B cell (primary cell): ENCODE measurements at regions not wholly inside any gene's neighbourhood (a gene's known extent, or its start where the extent isn't known, plus 50 kb on each side); places are given as distances from the start of the nearest gene placed in this dataset.

Experiments
- ATAC-seq: fragments of 200-7000 bp; cut with Tn5 transposase; one replicate; pipeline ENCODE4 v1.10.0; 2021; ENCODE audit warnings: low read depth, mild to moderate bottlenecking, moderate number of reproducible peaks, moderate library complexity
- CTCF ChIA-PET: fragments of 350-600 bp; sonication (Branson Sonifier 250); formaldehyde crosslinking; loops from one replicate; lab custom pipeline; 2021; ENCODE audit warnings: antibody characterized with exemption, inconsistent platforms; lab: Charles Lee
- POLR2A ChIA-PET: fragments of 350-600 bp; sonication (Branson Sonifier 250); formaldehyde crosslinking; loops from one replicate; lab custom pipeline; 2021; ENCODE audit warnings: antibody characterized with exemption; lab: Charles Lee
- DNase-seq: peaks from one replicate; pipeline ENCODE4 v3.0.0; 2013
- H2AFZ ChIP-seq: 2 replicates; pipeline ENCODE4 v1.6.1; 2012; ENCODE audit warnings: mild to moderate bottlenecking, low read depth, low read length; ENCODE audit not compliant: insufficient read depth, poor library complexity, severe bottlenecking
- H3K27ac ChIP-seq, 2 donors: 1 replicate in 1 of 2; 2 replicates in 1 of 2; pipeline ENCODE4 v1.5.1; 2012 to 2013; ENCODE audit warnings: low read length in 2 of 2, mild to moderate bottlenecking in 2 of 2, moderate library complexity in 1 of 2
- H3K27me3 ChIP-seq, 4 experiments: fragments of 200-600 bp in 1 of 4; sonication (generic) in 1 of 4; replicated peaks in 1 of 4; 1 replicate in 2 of 4; 2 replicates in 2 of 4; pipeline versions ENCODE4 v1.6.1 to v1.7.0; 2013 to 2016; ENCODE audit warnings: low read length in 3 of 4, mild to moderate bottlenecking in 2 of 4, mixed read lengths in 1 of 4, moderate library complexity in 1 of 4; ENCODE audit not compliant: insufficient read depth in 4 of 4, control insufficient read depth in 3 of 4; ENCODE audit errors: control extremely low read depth in 1 of 4
- H3K36me3 ChIP-seq, 2 experiments: replicated peaks in 1 of 2; 1 replicate in 1 of 2; 2 replicates in 1 of 2; pipeline versions ENCODE4 v1.6.1 to v1.7.1; 2013; ENCODE audit warnings: low read length in 1 of 2; ENCODE audit not compliant: insufficient read depth in 2 of 2, control insufficient read depth in 1 of 2; ENCODE audit errors: control extremely low read depth in 1 of 2, extremely low read depth in 1 of 2
- H3K4me1 ChIP-seq, 2 donors: fragments of 200-600 bp in 1 of 2; sonication (generic) in 1 of 2; 1 replicate in 1 of 2; 2 replicates in 1 of 2; pipeline versions ENCODE4 v1.5.1 to v1.6.1; 2013 to 2017; ENCODE audit warnings: low read length in 2 of 2; ENCODE audit not compliant: control insufficient read depth in 2 of 2, insufficient read depth in 2 of 2
- H3K4me2 ChIP-seq: replicated peaks from 2 replicates; pipeline ENCODE3; 2012; ENCODE audit warnings: mild to moderate bottlenecking, low read depth, low read length; ENCODE audit not compliant: poor library complexity, severe bottlenecking
- H3K4me3 ChIP-seq, 5 experiments: fragments of 200-600 bp in 1 of 5; sonication (generic) in 1 of 5; 1 replicate in 3 of 5; 2 replicates in 2 of 5; pipeline versions ENCODE4 v1.5.1 to v1.7.0; 2011 to 2016; ENCODE audit warnings: low read length in 4 of 5, mild to moderate bottlenecking in 4 of 5, low read depth in 2 of 5, control low read depth in 1 of 5, moderate library complexity in 1 of 5; ENCODE audit not compliant: insufficient read depth in 1 of 5; ENCODE audit errors: control extremely low read depth in 1 of 5, extremely low read depth in 1 of 5
- H3K79me2 ChIP-seq: fragments of 200-600 bp; sonication (generic); one replicate; pipeline ENCODE4 v1.6.0; 2016; ENCODE audit warnings: low read length; ENCODE audit not compliant: control insufficient read depth, insufficient read depth
- H3K9ac ChIP-seq: fragments of 200-600 bp; sonication (generic); 2 replicates; pipeline ENCODE4 v1.6.1; 2017; ENCODE audit warnings: mild to moderate bottlenecking, low read length, moderate library complexity
- H3K9me3 ChIP-seq, 3 donors: one replicate each; pipeline versions ENCODE4 v1.6.1 to v1.7.1; 2013; ENCODE audit warnings: low read length in 2 of 3; ENCODE audit not compliant: control insufficient read depth in 2 of 3, insufficient read depth in 1 of 3; ENCODE audit errors: control extremely low read depth in 1 of 3
- H4K20me1 ChIP-seq: 2 replicates; pipeline ENCODE4 v1.6.0; 2012; ENCODE audit warnings: mild to moderate bottlenecking, low read length; ENCODE audit not compliant: insufficient read depth, control insufficient read depth, poor library complexity, severe bottlenecking
- H3K27ac Mint-ChIP-seq: one replicate; pipeline ENCODE4 v1.8.0; 2021; ENCODE audit warnings: mixed read lengths
- H3K27me3 Mint-ChIP-seq: one replicate; pipeline ENCODE4 v1.8.0; 2021; ENCODE audit warnings: mixed read lengths
- H3K4me1 Mint-ChIP-seq: one replicate; pipeline ENCODE4 v1.8.0; 2021; ENCODE audit warnings: mixed read lengths
- H3K4me3 Mint-ChIP-seq: one replicate; pipeline ENCODE4 v1.8.0; 2021; ENCODE audit warnings: mixed read lengths
- H3K9me3 Mint-ChIP-seq: one replicate; pipeline ENCODE4 v1.8.0; 2022; ENCODE audit warnings: mixed read lengths; ENCODE audit not compliant: insufficient read depth
- EZH2 ChIP-seq: IDR thresholded peaks from 2 replicates; pipeline ENCODE4 v1.6.1; 2012; ENCODE audit warnings: borderline replicate concordance, low read depth, mild to moderate bottlenecking, moderate library complexity, low read length; ENCODE audit not compliant: insufficient read depth, poor library complexity, severe bottlenecking
- WGBS: methylation state at CpG from one replicate; pipeline ENCODE4 v1.1.5; 2013; ENCODE audit warnings: missing lambda C conversion rate; ENCODE audit not compliant: insufficient coverage; 5-methylcytosine and 5-hydroxymethylcytosine counted together
- intact Hi-C: fragments of 100-400 bp; cut with micrococcal nuclease; formaldehyde crosslinking; loops from one replicate; pipeline ENCODE4 v1.10.0; 2022
- TF ChIP-seq, protein P1 (sequence below): fragments of 200-600 bp; IDR thresholded peaks from one replicate; pipeline ENCODE4 v1.8.0; 2022; ENCODE audit warnings: antibody characterized with exemption, mild to moderate bottlenecking

DNA sequence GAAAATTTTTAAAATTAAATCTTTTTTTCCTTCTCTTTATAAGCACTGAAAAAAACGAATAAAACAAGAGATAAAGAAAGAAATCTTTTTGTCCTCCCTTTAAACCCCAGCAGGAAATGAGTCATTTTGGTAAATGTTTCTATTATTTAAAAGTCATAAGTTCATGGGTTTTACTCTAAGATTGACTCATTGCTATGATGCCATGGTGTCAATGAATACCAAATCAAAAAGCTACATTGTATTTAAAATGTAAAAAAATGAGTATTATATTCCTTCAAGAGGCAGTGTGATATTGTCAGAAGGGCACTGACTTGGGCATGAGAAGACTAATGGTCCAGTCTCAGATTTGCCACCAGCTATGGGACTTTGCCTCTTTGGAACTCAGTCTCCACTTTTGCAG is 303.4 kb upstream of the DNAJC19 start:
- no peak overlapping the region for H2AFZ ChIP-seq
- no peaks in the 10 kb centered on the region for H3K79me2 ChIP-seq
- no peak for DNase-seq
- H3K4me3 Mint-ChIP-seq = no peak overlapping the region
- no peak for TF ChIP-seq EZH2
- TF ChIP-seq, protein P1, sequence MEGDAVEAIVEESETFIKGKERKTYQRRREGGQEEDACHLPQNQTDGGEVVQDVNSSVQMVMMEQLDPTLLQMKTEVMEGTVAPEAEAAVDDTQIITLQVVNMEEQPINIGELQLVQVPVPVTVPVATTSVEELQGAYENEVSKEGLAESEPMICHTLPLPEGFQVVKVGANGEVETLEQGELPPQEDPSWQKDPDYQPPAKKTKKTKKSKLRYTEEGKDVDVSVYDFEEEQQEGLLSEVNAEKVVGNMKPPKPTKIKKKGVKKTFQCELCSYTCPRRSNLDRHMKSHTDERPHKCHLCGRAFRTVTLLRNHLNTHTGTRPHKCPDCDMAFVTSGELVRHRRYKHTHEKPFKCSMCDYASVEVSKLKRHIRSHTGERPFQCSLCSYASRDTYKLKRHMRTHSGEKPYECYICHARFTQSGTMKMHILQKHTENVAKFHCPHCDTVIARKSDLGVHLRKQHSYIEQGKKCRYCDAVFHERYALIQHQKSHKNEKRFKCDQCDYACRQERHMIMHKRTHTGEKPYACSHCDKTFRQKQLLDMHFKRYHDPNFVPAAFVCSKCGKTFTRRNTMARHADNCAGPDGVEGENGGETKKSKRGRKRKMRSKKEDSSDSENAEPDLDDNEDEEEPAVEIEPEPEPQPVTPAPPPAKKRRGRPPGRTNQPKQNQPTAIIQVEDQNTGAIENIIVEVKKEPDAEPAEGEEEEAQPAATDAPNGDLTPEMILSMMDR = no peak
- WGBS = no CpG with 5 or more reads among the region's 1 CpG
- no peak overlapping the region for H3K27ac Mint-ChIP-seq
- no peaks in the 10 kb centered on the region for H3K9me3 ChIP-seq
- CTCF ChIA-PET = no interaction called here
- intact Hi-C loops = no loop called here
- POLR2A ChIA-PET = no interaction called here
- no peaks in the 10 kb centered on the region for H3K36me3 ChIP-seq
- no peak for ATAC-seq
- H3K4me1 ChIP-seq = no peaks in the 10 kb centered on the region
- H3K4me1 Mint-ChIP-seq = no peaks in the 10 kb centered on the region
- H3K27ac ChIP-seq = no peak overlapping the region
- no peaks in the 10 kb centered on the region for H3K27me3 ChIP-seq
- no peaks in the 10 kb centered on the region for H4K20me1 ChIP-seq
- H3K9ac ChIP-seq = no peak overlapping the region
- H3K4me3 ChIP-seq = no peak overlapping the region
- no peaks in the 10 kb centered on the region for H3K9me3 Mint-ChIP-seq
- H3K4me2 ChIP-seq = no peak overlapping the region
- H3K27me3 Mint-ChIP-seq = no peaks in the 10 kb centered on the region

DNA sequence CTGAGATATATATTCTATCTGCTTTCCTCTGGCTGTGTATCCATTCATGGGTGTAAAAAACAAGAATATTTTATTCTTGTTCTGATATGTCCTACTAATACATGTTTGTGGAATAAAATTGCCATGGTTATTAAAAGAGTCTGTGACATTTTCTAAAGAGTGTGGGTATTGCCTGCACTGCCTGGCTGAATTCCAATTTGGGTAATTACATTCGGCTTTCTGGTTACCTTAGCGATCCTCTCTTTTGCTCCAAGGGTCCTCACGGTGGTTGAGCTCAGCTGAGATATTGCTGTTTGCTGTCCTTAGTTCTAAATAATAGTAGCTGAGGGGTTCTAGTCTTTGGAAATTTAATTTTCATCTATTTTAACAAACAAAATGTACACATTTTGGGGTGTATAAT is 301.4 kb upstream of the DNAJC19 start:
- no peak for DNase-seq
- H2AFZ ChIP-seq = no peak overlapping the region
- no peaks in the 10 kb centered on the region for H4K20me1 ChIP-seq
- no peak overlapping the region for H3K4me3 ChIP-seq
- H3K9ac ChIP-seq = no peak overlapping the region
- CTCF ChIA-PET = no interaction called here
- POLR2A ChIA-PET = no interaction called here
- H3K27ac ChIP-seq = no peak overlapping the region
- no peaks in the 10 kb centered on the region for H3K27me3 Mint-ChIP-seq
- H3K79me2 ChIP-seq = no peaks in the 10 kb centered on the region
- no peaks in the 10 kb centered on the region for H3K9me3 ChIP-seq
- no peak overlapping the region for H3K4me3 Mint-ChIP-seq
- no peaks in the 10 kb centered on the region for H3K36me3 ChIP-seq
- TF ChIP-seq, protein P1 = no peak
- no peak for TF ChIP-seq EZH2
- no peaks in the 10 kb centered on the region for H3K4me1 ChIP-seq
- H3K4me1 Mint-ChIP-seq = no peaks in the 10 kb centered on the region
- H3K9me3 Mint-ChIP-seq = no peaks in the 10 kb centered on the region
- H3K27ac Mint-ChIP-seq = no peak overlapping the region
- 100% methylated on average over 2 of the region's 3 CpGs for WGBS
- intact Hi-C loops = no loop called here
- ATAC-seq = no peak
- no peaks in the 10 kb centered on the region for H3K27me3 ChIP-seq
- H3K4me2 ChIP-seq = no peak overlapping the region
